ENCODE measurements at regions not wholly inside any gene's neighbourhood (a gene's known extent, or its start where the extent isn't known, plus 50 kb on each side); places are given as distances from the start of the nearest gene placed in this dataset.

- TF ChIP-seq POLR2AphosphoS5 (IDR thresholded peaks at IDR 0.05; ENCODE audit: borderline replicate concordance, low read depth, low read length) = no peak
- TF ChIP-seq EZH2 (IDR thresholded peaks at IDR 0.05) = no peak
These were observed 112.3 kb upstream of the COL11A1 start for GRCh38 chr1:103220631-103221041.
